Fibroblast of peridontal ligament (primary cell): ENCODE measurements at regions not wholly inside any gene's neighbourhood (a gene's known extent, or its start where the extent isn't known, plus 50 kb on each side); places are given as distances from the start of the nearest gene placed in this dataset.

Source experiments
- DNase-seq: peaks from one replicate; pipeline ENCODE4 v3.0.0-alpha.2; 2010; ENCODE audit errors: extremely low read depth

DNA sequence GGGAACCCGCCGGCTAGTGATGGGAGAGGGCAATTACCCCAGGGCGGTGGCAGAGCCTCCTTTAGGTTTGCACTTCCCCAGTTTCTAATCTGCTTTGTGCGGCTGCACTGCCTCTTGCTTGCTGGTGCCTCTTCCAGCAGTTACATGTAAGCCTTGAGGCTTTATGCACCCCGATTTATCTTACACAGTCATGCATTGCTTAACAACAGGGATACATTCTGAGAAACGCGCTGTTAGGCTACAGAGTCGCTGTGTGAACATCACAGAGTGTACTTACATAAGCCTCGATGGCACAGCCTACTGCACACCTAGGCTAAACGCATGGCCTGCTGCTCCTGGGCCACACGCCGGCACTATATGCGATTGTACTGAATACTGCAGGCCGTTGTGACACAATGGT, 155.6 kb upstream of the MKI67 start:
- DNase-seq = no peak

- DNase-seq = no peak
These were observed 160.0 kb upstream of the MKI67 start for GRCh38 chr10:128286141-128286761.

- no peak for DNase-seq
These were observed 160.7 kb upstream of the MKI67 start for GRCh38 chr10:128286762-128287500.

DNA sequence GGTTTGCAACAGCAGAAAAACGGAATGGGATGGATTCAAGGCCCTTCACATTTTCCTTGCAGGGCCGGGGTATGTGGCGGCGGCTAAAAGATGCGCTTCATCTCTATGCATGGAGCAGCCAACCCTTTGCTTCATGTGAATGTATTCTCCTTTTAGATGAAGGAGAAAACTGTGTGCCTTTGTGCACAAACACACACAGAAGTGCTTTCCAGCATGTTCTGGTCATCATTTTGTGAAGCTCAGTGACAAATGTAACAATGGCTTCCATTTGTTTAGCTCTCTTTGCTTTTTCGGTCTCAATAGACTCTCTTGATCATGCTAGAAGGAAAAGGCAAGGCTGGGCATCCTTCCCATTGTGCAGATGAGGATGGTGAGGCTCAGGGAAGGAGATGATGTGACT, 161.7 kb upstream of the MKI67 start:
- DNase-seq = no peak

- DNase-seq = no peak
These were observed 163.4 kb upstream of the MKI67 start for GRCh38 chr10:128289621-128290020.

GRCh38 chr10:128295003-128295402, 168.8 kb upstream of the MKI67 start:
- no peak for DNase-seq

- DNase-seq = no peak
These were observed 170.2 kb upstream of the MKI67 start for GRCh38 chr10:128296253-128297007.

DNA sequence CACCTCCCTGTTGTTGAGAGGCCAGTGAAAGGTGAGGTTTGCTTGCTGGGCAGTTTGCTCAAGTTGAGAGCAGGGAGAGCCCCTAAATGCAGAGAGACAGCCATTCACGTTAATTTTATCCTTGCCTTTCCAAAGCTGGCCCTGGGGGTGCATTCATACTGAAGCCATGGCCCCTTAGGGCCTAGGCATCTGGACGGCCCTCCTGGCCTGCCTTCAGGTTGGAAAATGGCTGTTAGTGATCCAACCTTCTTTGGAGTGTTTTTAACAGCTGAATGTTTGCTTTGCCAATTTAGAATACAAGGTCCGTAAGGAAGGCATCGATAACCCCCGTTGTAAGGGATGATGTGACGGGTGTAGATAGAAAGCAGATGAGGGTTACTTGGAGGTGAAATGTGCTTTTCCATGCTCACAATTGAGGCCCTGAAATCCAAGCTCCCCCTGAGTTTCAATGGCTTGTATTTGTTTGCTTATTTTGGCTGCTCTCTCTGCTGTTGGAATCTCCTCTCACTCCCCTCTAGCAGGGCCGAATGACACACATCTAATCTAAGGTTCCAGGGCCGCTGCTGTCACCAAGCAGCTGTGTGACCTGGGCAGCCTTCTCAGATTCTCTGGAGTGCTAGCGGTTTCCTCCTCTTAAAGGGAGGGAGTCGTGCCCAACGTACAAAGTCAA, 171.6 kb upstream of the MKI67 start:
- no peak for DNase-seq

DNA sequence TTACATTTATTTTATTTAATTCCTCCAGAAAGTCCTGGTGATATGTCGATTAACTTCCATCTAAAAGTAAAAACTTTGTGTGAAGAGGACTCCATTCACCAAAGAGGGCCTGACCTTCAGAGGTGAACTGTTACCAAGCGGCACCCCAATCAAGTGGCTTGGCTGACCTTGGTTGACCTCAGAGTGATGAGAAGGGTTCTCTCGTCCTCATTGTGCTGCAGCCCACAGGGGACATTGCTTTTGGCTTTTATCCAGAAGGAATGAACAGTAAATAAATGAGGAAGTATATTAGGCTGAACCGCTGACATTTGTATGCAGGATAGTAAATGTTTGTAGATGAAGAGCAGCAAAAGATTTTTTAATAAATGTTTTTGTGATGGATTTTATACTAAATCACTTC, 172.4 kb upstream of the MKI67 start:
- DNase-seq = no peak

- no peak for DNase-seq
These were observed 174.1 kb upstream of the MKI67 start for GRCh38 chr10:128300290-128300824.

DNA sequence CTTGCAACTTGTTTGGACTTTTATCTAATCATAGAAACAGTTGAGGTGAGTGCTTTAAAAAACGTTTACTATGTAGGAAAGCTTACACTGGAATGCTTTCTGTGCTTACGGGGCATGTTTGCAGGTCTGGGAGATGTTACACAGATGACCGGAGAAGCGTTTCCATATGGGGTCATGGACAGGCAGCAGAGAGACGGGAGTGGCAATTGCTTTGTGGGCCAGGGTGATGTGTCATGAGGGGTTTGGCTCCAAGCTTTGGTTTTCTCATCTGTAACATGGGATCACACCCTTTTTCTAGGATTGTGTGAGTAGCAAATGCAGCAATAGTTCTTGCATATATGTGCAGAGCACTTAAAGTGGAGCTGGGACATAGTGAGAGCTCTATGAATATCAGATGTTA, 174.8 kb upstream of the MKI67 start:
- DNase-seq = no peak

DNA sequence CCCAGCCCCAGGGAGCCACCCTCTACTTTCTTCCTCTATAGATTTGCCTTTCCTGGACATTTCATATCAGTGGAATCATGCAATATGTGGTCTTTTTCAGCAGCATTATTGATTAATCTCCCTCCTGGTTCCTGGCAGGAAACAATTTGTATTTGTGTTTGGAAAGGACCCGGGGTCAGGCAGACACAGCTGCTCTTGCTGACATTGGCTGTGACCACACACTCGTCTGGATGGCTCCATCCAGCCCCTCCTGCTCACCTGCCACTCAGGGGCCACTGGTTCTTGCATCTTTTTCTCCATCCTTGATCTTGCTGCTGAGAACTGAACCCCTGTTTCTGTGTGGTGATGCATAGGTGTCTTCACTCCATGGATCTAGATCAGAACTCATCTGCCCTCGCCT, 176.6 kb upstream of the MKI67 start:
- DNase-seq = no peak

DNA sequence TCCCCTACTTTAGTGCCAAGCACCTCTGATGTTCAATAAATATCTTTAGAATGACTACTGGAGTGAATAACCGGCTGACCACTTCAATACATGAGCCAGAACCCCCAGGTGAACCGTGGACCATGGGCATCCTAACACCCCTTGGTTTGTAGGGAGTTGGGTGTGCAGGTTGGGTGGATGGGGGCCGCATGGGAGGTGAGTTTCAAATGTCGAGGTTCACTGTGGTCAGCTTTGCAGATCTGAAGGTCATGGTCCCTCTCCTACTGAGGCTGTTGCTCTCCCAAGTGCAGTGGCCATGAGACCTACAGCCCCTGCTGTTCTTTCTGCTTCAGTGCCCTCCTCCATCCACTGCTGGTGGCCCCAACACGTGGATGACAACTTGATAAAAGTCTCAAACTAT, 178.0 kb upstream of the MKI67 start:
- no peak for DNase-seq

DNA sequence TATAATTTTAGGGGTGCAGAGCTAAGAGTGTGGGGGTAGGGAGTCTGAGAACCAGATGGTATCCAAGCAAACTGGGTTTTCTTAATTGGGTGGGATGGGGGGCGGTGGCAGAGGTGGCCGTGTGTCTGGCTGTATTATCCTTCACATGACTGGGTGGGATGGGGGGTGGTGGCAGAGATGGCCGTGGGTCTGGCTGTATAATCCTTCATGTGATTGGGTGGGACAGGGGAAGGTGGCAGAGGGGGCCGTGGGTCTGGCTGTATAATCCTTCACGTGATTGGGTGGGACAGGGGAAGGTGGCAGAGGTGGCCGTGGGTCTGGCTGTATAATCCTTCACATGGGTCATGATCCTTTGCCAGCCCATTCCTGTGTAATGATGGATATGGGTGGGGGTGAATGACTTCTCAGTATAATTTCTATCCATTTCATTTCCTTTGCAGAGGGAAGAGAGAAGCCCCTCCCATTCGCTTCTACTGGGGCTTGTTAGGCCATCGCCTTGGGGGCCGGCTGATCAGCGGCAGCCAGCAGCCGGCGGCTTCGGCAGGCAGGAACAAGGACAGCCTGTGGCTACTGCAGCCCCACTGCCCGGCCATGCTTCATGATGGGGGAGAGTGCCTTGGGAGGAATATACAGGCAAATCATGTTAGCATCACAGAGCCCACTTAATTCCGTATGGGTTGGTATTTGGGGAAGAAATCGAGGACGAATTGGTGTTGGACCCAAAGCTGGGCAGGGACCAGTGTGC, 179.6 kb upstream of the MKI67 start:
- no peak for DNase-seq

- no peak for DNase-seq
These were observed 180.3 kb upstream of the MKI67 start for GRCh38 chr10:128306535-128306934.

DNA sequence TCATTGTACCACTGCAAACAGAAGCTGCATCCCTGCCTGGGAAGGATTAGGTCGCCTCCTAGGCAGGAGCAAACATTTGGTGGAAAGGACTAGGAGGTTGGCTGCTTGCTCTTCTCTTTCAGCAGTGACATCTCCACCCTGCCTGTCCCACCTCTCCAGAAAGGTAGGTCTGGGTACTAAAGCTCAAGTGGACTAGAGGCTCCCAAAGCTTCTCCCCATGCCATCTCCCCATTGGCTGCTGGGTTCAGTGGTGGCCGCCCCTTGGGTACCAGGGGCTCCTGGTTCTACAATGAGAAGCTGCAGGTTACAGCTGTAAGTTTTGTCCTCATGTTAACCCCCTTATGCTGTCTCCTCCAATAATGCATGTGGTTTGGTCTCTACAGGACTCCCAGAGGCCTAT, 180.7 kb upstream of the MKI67 start:
- no peak for DNase-seq

DNA sequence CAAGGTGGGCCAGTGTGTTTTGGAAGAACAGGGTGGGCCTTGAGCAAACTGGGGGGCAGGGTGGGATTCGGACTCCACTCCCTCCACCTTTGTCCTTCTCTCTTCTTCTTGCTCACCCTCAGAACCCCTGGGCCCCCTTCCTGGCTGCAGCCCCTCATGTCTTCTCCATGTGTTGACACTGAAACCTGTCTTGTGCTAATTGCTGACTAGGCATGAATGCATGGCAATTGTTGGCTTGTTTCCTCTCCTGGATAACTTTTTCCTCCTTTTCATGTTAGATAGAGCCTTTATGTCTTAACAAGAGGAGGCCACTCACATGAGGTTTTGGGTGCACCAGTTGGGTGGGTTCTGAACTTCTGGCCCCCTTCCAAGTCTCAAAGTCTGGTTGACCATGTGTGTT, 181.6 kb upstream of the MKI67 start:
- DNase-seq = no peak

DNA sequence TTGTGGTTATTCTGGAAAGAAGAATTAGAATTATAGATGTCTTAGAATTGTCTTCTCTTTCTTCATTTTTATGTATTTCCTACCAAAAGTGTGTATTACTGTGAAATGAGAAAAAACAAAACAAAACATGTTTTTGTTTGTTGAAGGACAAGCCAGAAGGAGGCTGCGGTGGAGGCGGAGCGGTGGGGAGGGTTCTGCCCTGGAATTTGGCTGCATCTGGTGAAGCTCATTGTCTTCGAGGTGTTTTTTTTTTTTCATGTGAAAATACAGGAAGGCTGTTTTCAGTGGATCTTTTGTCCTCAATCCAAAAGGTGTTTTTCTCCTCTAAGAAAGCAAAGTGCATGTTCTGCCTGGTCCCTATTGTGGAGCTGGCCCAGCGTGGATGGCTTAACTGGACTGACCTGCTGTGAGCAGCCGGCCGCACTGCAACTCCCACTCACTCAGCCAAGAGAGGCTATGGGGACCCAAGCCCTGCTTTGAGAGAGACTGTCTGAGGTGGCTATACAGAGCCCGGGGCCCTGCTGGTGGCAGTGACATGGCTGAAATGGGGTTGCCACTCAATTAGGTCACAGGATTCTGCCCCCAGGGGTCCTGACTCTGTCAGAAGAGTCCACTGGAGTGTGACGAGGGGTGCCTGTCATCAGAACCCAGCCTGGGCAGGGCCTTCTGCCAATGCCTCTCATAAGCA, 184.9 kb upstream of the MKI67 start:
- no peak for DNase-seq

DNA sequence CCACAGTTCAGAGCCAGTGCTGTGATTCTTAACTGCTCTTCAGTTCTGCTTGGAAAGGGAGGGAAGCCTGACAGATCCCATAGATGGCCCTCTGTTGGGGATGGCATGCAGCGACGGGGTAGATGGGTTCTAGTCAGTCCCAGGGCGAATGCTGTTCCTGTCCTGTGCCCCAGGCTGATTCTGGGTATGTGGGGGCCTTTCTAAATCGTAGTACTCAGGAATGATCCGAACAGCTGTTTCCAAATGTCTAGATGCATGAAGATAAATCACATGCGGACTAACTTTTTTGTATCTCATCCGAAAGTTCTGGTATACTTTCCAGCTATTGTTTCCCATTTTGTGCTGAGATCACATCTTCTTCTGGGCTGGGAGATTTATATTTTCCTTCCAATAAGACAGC, 186.0 kb upstream of the MKI67 start:
- DNase-seq = no peak

GRCh38 chr10:128314686-128315085, 188.5 kb upstream of the MKI67 start:
- no peak for DNase-seq
